ENCODE measurements at regions not wholly inside any gene's neighbourhood (a gene's known extent, or its start where the extent isn't known, plus 50 kb on each side); places are given as distances from the start of the nearest gene placed in this dataset. TPM values are rescaled to one million over a fixed set of nuclear protein-coding genes. Genes with fewer than 3 reads are reported as not detected.

Small RNA genes in the stretch of these regions (small RNA-seq; reads per million reads assigned to genes)
- gene RN7SL28P (ENCODE audit: insufficient read depth) = not detected
